Ascending aorta (tissue), 2 donors: ENCODE measurements at regions not wholly inside any gene's neighbourhood (a gene's known extent, or its start where the extent isn't known, plus 50 kb on each side); places are given as distances from the start of the nearest gene placed in this dataset.

Experiments
- DNase-seq, 2 donors: peaks; one replicate each; pipeline ENCODE4 v3.0.0-alpha.2; 2019; ENCODE audit warnings: low spot score in 2 of 2
- H3K27ac ChIP-seq, 2 donors: fragments of 200-600 bp; sonication (generic); one replicate each; pipeline ENCODE4 v1.5.1; 2016 to 2017; ENCODE audit warnings: mild to moderate bottlenecking in 1 of 2
- H3K27me3 ChIP-seq: fragments of 200-600 bp; sonication (generic); one replicate; pipeline ENCODE4 v1.5.1; 2017
- H3K36me3 ChIP-seq, 2 donors: fragments of 200-600 bp; sonication (generic); one replicate each; pipeline ENCODE4 v1.5.1; 2016
- H3K4me1 ChIP-seq, 2 donors: fragments of 200-600 bp; sonication (generic); one replicate each; pipeline ENCODE4 v1.5.1; 2016 to 2017; ENCODE audit warnings: mild to moderate bottlenecking in 1 of 2
- H3K4me3 ChIP-seq, 2 donors: fragments of 200-600 bp; sonication (generic); one replicate each; pipeline ENCODE4 v1.5.1; 2016 to 2017; ENCODE audit warnings: mild to moderate bottlenecking in 1 of 2
- H3K9me3 ChIP-seq, 2 donors: fragments of 200-600 bp; sonication (generic); one replicate each; pipeline ENCODE4 v1.5.1; 2016
- CTCF ChIP-seq, 3 experiments: fragments of 200-600 bp in 2 of 3; fragments of 450-650 bp in 1 of 3; sonication (generic) in 2 of 3; IDR thresholded peaks; one replicate each; pipeline ENCODE4 v1.5.1; 2016 to 2019; ENCODE audit warnings: antibody characterized with exemption in 3 of 3, mild to moderate bottlenecking in 1 of 3, moderate library complexity in 1 of 3
- intact Hi-C: fragments of 100-400 bp; cut with DNase I; formaldehyde crosslinking; loops from one replicate; pipeline ENCODE4 v1.15.1; 2023

GRCh38 chr1:39117899-39118450 is 86.5 kb upstream of the MACF1 start:
- no peak for TF ChIP-seq CTCF (IDR thresholded peaks at IDR 0.05)
- no peak for DNase-seq
- H3K4me1 ChIP-seq: peaks cover 0 to 21% of the 10 kb centered on the region in 2 donors
- no peak overlapping the region for H3K4me3 ChIP-seq
- intact Hi-C loops: no loop called here
- no peaks in the 10 kb centered on the region for H3K9me3 ChIP-seq
- peaks cover 0 to 3% of the 10 kb centered on the region in 2 donors for H3K36me3 ChIP-seq
- no peak overlapping the region for H3K27ac ChIP-seq
- no peaks in the 10 kb centered on the region for H3K27me3 ChIP-seq

GRCh38 chr1:39122056-39122455 is 82.4 kb upstream of the MACF1 start:
- Histone ChIP-seq H3K27ac (no peak overlapping the region), H3K4me1 (peaks cover 0 to 6% of the 10 kb centered on the region in 2 donors), H3K27me3 (no peaks in the 10 kb centered on the region), H3K36me3 (peaks cover 0 to 6% of the 10 kb centered on the region in 2 donors), H3K9me3 (no peaks in the 10 kb centered on the region), H3K4me3 (no peak overlapping the region)
- DNase-seq: no peak
- no peak for TF ChIP-seq CTCF (IDR thresholded peaks at IDR 0.05)
- intact Hi-C loops: no loop called here

- intact Hi-C loops: no loop called here
- TF ChIP-seq CTCF (IDR thresholded peaks at IDR 0.05): no peak
- Histone ChIP-seq H3K36me3 (peaks cover 0 to 6% of the 10 kb centered on the region in 2 donors), H3K9me3 (no peaks in the 10 kb centered on the region), H3K4me1 (peaks cover 0 to 12% of the 10 kb centered on the region in 2 donors), H3K4me3 (no peak overlapping the region), H3K27ac (no peak overlapping the region), H3K27me3 (no peaks in the 10 kb centered on the region)
- DNase-seq: no peak
Measured at GRCh38 chr1:39124282-39124681, 80.2 kb upstream of the MACF1 start.

GRCh38 chr1:39127513-39127912 is 77.0 kb upstream of the MACF1 start:
- DNase-seq: peak in 1 of 2 donors; percentile 71
- Histone ChIP-seq H3K9me3 (no peaks in the 10 kb centered on the region), H3K4me1 (peaks cover under 1 to 35% of the 10 kb centered on the region in 2 donors), H3K27me3 (no peaks in the 10 kb centered on the region), H3K36me3 (peaks cover 0 to 6% of the 10 kb centered on the region in 2 donors), H3K4me3 (no peak overlapping the region), H3K27ac (peak overlapping the region; percentile 57 to 60)
- no peak for TF ChIP-seq CTCF (IDR thresholded peaks at IDR 0.05)
- intact Hi-C loops: loop anchor here (2.0 kb wide), 1 partner anchor 27 kb away; no protein-coding TSS in a partner anchor

- Histone ChIP-seq H3K27ac (peak overlapping the region; percentile 57 to 60), H3K4me1 (peaks cover 4 to 41% of the 10 kb centered on the region in 2 donors), H3K36me3 (peaks cover 0 to 3% of the 10 kb centered on the region in 2 donors), H3K9me3 (no peaks in the 10 kb centered on the region), H3K4me3 (no peak overlapping the region), H3K27me3 (no peaks in the 10 kb centered on the region)
- no peak for DNase-seq
- no peak for TF ChIP-seq CTCF (IDR thresholded peaks at IDR 0.05)
- intact Hi-C loops: no loop called here
Measured at GRCh38 chr1:39128126-39128525, 76.4 kb upstream of the MACF1 start.

- DNase-seq: no peak
- Histone ChIP-seq H3K4me1 (peaks cover 4 to 43% of the 10 kb centered on the region in 2 donors), H3K36me3 (peaks cover 0 to 3% of the 10 kb centered on the region in 2 donors), H3K9me3 (no peaks in the 10 kb centered on the region), H3K27ac (peak overlapping the region; percentile 54 to 59), H3K27me3 (no peaks in the 10 kb centered on the region), H3K4me3 (no peak overlapping the region)
- no peak for TF ChIP-seq CTCF (IDR thresholded peaks at IDR 0.05)
- intact Hi-C loops: no loop called here
Measured at GRCh38 chr1:39128959-39129358, 75.5 kb upstream of the MACF1 start.
